ENCODE measurements at regions not wholly inside any gene's neighbourhood (a gene's known extent, or its start where the extent isn't known, plus 50 kb on each side); places are given as distances from the start of the nearest gene placed in this dataset.
A peak's percentile ranks its signal among the peaks of the same experiment; 100 is the strongest.

DNA sequence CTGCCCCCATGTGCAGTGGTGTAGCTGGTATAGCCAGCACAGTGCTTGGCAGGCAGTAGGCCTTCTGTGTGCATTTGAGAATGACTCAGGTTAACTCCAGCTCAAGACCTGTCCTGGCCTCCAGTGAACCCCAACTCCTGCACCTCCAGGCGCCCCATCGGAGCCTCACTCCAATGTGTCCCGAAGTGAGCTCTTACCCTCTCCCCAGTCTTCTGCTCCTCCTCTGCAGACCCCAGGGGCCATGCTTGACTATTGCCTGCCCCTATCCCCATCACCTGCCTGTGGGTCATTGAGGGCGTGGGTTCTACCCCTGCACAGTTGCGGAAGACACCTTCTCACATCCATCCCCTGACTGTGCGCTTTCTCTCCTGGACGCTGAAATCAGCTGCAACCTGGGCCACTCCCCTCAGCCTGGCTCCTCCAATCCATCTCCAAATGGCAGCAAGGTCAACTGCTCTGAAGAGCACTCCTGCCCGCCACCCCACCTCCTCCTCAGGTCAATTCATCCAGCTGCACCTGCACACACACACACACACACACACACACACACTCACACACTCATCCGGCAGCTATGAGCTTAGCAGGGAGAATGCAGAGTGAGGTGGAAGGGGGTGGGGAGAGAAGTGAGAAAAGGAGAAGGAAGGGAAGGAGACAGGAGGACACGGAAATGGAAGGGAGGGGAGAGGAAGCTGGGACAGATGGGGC, 130.3 kb upstream of the GLI2 start:
- H3K36me3 ChIP-seq: no peaks in the 10 kb centered on the region
- TF ChIP-seq, protein P1, sequence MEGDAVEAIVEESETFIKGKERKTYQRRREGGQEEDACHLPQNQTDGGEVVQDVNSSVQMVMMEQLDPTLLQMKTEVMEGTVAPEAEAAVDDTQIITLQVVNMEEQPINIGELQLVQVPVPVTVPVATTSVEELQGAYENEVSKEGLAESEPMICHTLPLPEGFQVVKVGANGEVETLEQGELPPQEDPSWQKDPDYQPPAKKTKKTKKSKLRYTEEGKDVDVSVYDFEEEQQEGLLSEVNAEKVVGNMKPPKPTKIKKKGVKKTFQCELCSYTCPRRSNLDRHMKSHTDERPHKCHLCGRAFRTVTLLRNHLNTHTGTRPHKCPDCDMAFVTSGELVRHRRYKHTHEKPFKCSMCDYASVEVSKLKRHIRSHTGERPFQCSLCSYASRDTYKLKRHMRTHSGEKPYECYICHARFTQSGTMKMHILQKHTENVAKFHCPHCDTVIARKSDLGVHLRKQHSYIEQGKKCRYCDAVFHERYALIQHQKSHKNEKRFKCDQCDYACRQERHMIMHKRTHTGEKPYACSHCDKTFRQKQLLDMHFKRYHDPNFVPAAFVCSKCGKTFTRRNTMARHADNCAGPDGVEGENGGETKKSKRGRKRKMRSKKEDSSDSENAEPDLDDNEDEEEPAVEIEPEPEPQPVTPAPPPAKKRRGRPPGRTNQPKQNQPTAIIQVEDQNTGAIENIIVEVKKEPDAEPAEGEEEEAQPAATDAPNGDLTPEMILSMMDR (IDR thresholded peaks at IDR 0.05): no peak
- peak overlapping the region; percentile 24 to 28 for H3K4me3 ChIP-seq (ENCODE audit: low read depth in 1 of 2, low read length in 1 of 2)
- peak overlapping the region; percentile 75 for H3K27ac ChIP-seq
- H3K9me3 ChIP-seq: no peaks in the 10 kb centered on the region
- no peaks in the 10 kb centered on the region for H3K27me3 ChIP-seq
- H3K4me1 ChIP-seq (ENCODE audit: control insufficient read depth in 1 of 2, insufficient read depth in 1 of 2, low read depth in 1 of 2, low read length in 1 of 2): peaks cover 39 to 42% of the 10 kb centered on the region in 2 experiments

DNA sequence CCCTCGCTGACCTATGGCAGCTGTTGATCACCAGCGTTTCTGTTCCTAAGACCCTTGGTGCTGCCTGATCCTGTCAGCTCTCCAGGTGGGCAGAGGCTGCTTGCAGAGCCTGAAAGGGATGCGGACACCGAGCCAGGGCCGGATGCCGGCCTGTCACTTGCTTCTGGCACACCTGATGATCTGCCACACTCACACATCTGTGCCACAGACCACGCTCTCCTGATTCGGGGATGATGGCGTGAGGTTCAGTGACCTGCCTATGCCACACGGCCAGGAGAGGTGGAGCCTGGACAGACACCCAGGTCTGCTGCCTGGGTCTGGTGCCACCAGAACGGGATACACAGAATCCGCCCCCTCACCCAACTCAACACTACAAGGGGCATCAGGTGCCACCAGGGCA, 129.4 kb upstream of the GLI2 start:
- TF ChIP-seq, protein P1 (IDR thresholded peaks at IDR 0.05): no peak
- peak overlapping the region; percentile 24 to 28 for H3K4me3 ChIP-seq (ENCODE audit: low read depth in 1 of 2, low read length in 1 of 2)
- H3K4me1 ChIP-seq (ENCODE audit: control insufficient read depth in 1 of 2, insufficient read depth in 1 of 2, low read depth in 1 of 2, low read length in 1 of 2): peaks cover 37 to 41% of the 10 kb centered on the region in 2 experiments
- H3K27me3 ChIP-seq: peaks cover 3% of the 10 kb centered on the region
- H3K9me3 ChIP-seq: no peaks in the 10 kb centered on the region
- no peaks in the 10 kb centered on the region for H3K36me3 ChIP-seq
- peak overlapping the region; percentile 75 for H3K27ac ChIP-seq

DNA sequence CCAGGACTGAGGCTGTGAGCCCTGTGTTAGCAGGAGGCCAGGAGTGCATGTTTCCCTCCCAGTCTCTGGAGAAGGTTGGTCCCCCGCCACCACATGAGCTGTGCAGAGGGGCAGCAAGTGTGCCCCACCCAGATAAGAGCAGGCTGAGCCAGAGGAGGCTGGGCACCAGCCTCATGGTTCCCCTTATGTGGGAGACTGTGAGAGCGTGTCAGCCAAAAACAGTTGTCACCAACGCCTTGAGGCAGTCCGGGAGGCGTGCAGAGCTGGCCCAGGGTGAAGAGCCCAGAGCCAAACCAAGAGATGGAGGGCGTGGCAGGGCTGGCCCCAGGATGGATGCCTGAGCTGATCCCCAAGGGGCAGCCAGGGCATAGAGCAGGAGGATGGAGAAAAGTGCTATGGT, 128.7 kb upstream of the GLI2 start:
- peaks cover 5% of the 10 kb centered on the region for H3K27me3 ChIP-seq
- H3K4me3 ChIP-seq (ENCODE audit: low read depth in 1 of 2, low read length in 1 of 2): no peak overlapping the region

DNA sequence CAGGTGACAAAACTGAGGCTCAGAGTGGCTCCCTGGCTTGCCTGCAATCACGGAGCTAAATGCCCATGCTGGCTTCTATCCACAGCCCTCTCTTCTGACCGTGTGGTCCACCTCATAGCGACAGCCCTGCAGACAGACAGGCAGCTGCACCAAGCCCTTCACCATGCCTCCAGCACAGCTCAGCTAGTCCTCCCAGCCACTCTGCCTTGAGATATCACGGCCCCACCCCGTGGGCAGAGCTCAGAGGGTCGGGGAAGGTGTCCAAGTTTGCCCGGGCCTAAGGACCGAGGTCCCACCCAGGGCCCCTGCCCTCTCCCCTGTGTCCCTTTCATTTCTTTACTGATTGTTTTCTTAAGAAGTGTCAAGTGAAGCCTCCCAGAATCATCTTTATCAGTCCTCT, 128.2 kb upstream of the GLI2 start:
- Histone ChIP-seq H3K4me3 (ENCODE audit: low read depth in 1 of 2, low read length in 1 of 2) (no peak overlapping the region), H3K27ac (no peak overlapping the region), H3K27me3 (peaks cover 5% of the 10 kb centered on the region), H3K9me3 (no peaks in the 10 kb centered on the region), H3K4me1 (ENCODE audit: control insufficient read depth in 1 of 2, insufficient read depth in 1 of 2, low read depth in 1 of 2, low read length in 1 of 2) (peaks cover 24 to 29% of the 10 kb centered on the region in 2 experiments), H3K36me3 (no peaks in the 10 kb centered on the region)
- TF ChIP-seq, protein P1 (IDR thresholded peaks at IDR 0.05): no peak

More for the DNA sequence above, 128.7 kb upstream of the GLI2 start:
- Histone ChIP-seq H3K9me3 (no peaks in the 10 kb centered on the region), H3K4me1 (ENCODE audit: control insufficient read depth in 1 of 2, insufficient read depth in 1 of 2, low read depth in 1 of 2, low read length in 1 of 2) (peaks cover 30 to 35% of the 10 kb centered on the region in 2 experiments), H3K27ac (no peak overlapping the region), H3K36me3 (no peaks in the 10 kb centered on the region)
- TF ChIP-seq, protein P1 (IDR thresholded peaks at IDR 0.05): no peak

DNA sequence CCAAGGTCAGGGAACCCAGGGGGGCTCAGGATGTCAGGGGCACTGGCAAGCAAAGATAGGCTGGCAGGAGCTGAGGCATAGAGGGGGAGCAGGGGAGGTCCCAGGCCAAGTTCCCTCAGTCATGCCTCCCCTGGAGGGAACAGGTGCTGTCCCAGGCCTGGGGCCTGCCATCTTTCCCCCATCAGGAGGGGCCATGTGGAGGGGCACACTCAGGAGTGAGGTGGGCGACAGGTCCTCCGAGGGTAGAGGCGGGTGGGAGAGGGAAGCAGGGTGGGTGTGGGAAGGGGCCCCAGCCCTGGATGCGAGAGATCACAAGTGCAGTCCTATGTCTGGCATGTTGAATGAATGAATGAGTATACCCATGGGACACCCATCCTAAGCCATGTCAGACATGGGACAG, 127.7 kb upstream of the GLI2 start:
- TF ChIP-seq, protein P1 (IDR thresholded peaks at IDR 0.05): no peak
- H3K36me3 ChIP-seq: no peaks in the 10 kb centered on the region
- peaks cover 5% of the 10 kb centered on the region for H3K27me3 ChIP-seq
- H3K9me3 ChIP-seq: no peaks in the 10 kb centered on the region
- peaks cover 23 to 27% of the 10 kb centered on the region in 2 experiments for H3K4me1 ChIP-seq (ENCODE audit: control insufficient read depth in 1 of 2, insufficient read depth in 1 of 2, low read depth in 1 of 2, low read length in 1 of 2)
- no peak overlapping the region for H3K27ac ChIP-seq
- no peak overlapping the region for H3K4me3 ChIP-seq (ENCODE audit: low read depth in 1 of 2, low read length in 1 of 2)

Data from neutrophil (primary cell).